ENCODE measurements at regions not wholly inside any gene's neighbourhood (a gene's known extent, or its start where the extent isn't known, plus 50 kb on each side); places are given as distances from the start of the nearest gene placed in this dataset.

DNA sequence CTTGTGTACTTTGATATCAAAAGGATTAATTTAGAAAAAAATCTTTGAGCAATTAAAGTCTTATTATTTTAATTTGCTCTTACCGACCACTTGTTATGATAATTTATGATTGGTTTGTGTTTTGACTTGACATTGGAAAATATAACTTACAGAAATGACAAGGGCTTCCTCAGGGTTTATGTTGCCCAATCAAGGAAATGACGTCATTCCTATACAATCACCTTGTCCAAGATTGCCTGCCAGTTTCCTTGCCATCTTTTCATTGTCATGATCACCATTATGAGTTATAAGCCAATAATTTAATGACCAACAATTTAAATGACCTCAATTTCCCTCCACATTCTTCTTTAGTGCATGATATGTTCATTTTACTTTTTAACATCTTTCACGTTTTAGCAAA is 351.8 kb upstream of the TMEFF2 start:
- no peak overlapping the region for H3K4me3 ChIP-seq (replicated peaks in 1 of 3; ENCODE audit: insufficient read depth in 1 of 3, low read depth in 1 of 3, low read length in 3 of 3)
- ChIA-PET POLR2A (no interaction called here), CTCF (no interaction called here)
- H3K27me3 ChIP-seq (ENCODE audit: control insufficient read depth in 2 of 2, insufficient read depth in 2 of 2, low read length in 2 of 2), result no peaks in the 10 kb centered on the region
- no peak overlapping the region for H3K4me2 ChIP-seq (ENCODE audit: insufficient read depth, low read length)
- no peak for FAIRE-seq
- H3K27ac ChIP-seq (ENCODE audit: insufficient read depth, low read depth, low read length), result no peak overlapping the region
- no peaks in the 10 kb centered on the region for H3K9me1 ChIP-seq (replicated peaks; ENCODE audit: control insufficient read depth, extremely low read depth, insufficient read depth, low read length)
- intact Hi-C loops (cut with micrococcal nuclease), result no loop called here
- H3K4me1 ChIP-seq (ENCODE audit: control insufficient read depth, extremely low read depth, insufficient read depth, low read length), result no peaks in the 10 kb centered on the region
- no peaks in the 10 kb centered on the region for H4K20me1 ChIP-seq (replicated peaks; ENCODE audit: control insufficient read depth, extremely low read depth, insufficient read depth, low read length)
- H2AFZ ChIP-seq (ENCODE audit: low read depth, low read length), result no peak overlapping the region
- H3K79me2 ChIP-seq (ENCODE audit: control insufficient read depth, insufficient read depth, low read length), result no peaks in the 10 kb centered on the region
- no TSS peak for BruUV-seq (replicated peaks)
- H3K36me3 ChIP-seq (ENCODE audit: control insufficient read depth in 2 of 2, extremely low read depth in 1 of 2, insufficient read depth in 2 of 2, low read length in 2 of 2), result no peaks in the 10 kb centered on the region
- DNase-seq (ENCODE audit: low read depth, low spot score), result no peak
- H3K9me3 ChIP-seq (replicated peaks; ENCODE audit: control insufficient read depth, insufficient read depth, low read length), result no peaks in the 10 kb centered on the region
- H3K9ac ChIP-seq (replicated peaks; ENCODE audit: extremely low read depth, insufficient read depth, low read length), result no peak overlapping the region
- dilution Hi-C loops (cut with MboI; ENCODE audit: extremely low pct_ligation_motif_present, low sequenced_read_pairs), result no loop called here
- TF ChIP-seq MYC (IDR thresholded peaks at IDR 0.05; ENCODE audit: low read depth, low read length) (no peak), EZH2 (IDR thresholded peaks at IDR 0.05; ENCODE audit: borderline replicate concordance, low read depth, low read length, severe bottlenecking) (no peak), POLR2A (IDR thresholded peaks at IDR 0.05; ENCODE audit: low read depth, low read length) (no peak), POLR2AphosphoS5 (IDR thresholded peaks at IDR 0.05; ENCODE audit: insufficient read depth, low read depth, low read length) (no peak), JUN (IDR thresholded peaks at IDR 0.05; ENCODE audit: borderline replicate concordance, insufficient read depth, insufficient read length, low read depth) (no peak), GATA2 (IDR thresholded peaks at IDR 0.05; ENCODE audit: insufficient read depth, insufficient read length, low read depth, low read length) (no peak)

DNA sequence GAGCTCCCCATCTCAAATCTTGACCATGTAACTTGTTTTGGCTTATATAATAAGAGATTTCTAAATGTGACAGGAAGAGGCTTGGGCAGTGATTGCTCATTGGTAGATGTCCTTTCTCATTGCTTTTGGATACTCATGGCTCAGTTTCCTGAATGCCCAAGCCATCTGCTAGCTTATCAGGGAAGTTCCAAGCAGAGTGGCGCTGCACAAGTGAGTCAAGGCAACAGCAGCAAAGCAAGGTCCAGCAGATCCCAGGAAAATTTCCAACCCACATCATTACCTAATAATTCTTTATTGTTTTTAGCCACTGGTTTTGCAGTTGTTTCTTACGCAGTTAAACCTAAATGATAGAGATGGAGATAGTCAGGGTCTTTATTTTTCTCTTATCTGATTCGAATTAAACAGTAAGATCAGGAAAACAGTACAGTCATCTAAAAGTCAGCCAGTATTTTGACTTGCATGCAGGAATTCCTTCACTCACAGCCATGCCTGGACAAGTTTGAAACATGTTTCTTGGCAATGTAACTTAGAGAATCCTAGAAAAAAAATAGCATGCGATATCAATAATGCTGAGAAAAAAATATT is 349.7 kb upstream of the TMEFF2 start:
- dilution Hi-C loops (cut with MboI; ENCODE audit: extremely low pct_ligation_motif_present, low sequenced_read_pairs), result no loop called here
- no peak for FAIRE-seq
- Histone ChIP-seq H3K27me3 (ENCODE audit: control insufficient read depth in 2 of 2, insufficient read depth in 2 of 2, low read length in 2 of 2) (no peaks in the 10 kb centered on the region), H3K36me3 (ENCODE audit: control insufficient read depth in 2 of 2, extremely low read depth in 1 of 2, insufficient read depth in 2 of 2, low read length in 2 of 2) (no peaks in the 10 kb centered on the region), H3K9me3 (replicated peaks; ENCODE audit: control insufficient read depth, insufficient read depth, low read length) (no peaks in the 10 kb centered on the region), H3K79me2 (ENCODE audit: control insufficient read depth, insufficient read depth, low read length) (no peaks in the 10 kb centered on the region), H2AFZ (ENCODE audit: low read depth, low read length) (no peak overlapping the region), H4K20me1 (replicated peaks; ENCODE audit: control insufficient read depth, extremely low read depth, insufficient read depth, low read length) (no peaks in the 10 kb centered on the region), H3K4me3 (replicated peaks in 1 of 3; ENCODE audit: insufficient read depth in 1 of 3, low read depth in 1 of 3, low read length in 3 of 3) (no peak overlapping the region), H3K9ac (replicated peaks; ENCODE audit: extremely low read depth, insufficient read depth, low read length) (no peak overlapping the region), H3K9me1 (replicated peaks; ENCODE audit: control insufficient read depth, extremely low read depth, insufficient read depth, low read length) (no peaks in the 10 kb centered on the region), H3K4me2 (ENCODE audit: insufficient read depth, low read length) (no peak overlapping the region), H3K4me1 (ENCODE audit: control insufficient read depth, extremely low read depth, insufficient read depth, low read length) (no peaks in the 10 kb centered on the region), H3K27ac (ENCODE audit: insufficient read depth, low read depth, low read length) (no peak overlapping the region)
- ChIA-PET CTCF (no interaction called here), POLR2A (no interaction called here)
- DNase-seq (ENCODE audit: low read depth, low spot score), result no peak
- TF ChIP-seq EZH2 (IDR thresholded peaks at IDR 0.05; ENCODE audit: borderline replicate concordance, low read depth, low read length, severe bottlenecking) (no peak), POLR2A (IDR thresholded peaks at IDR 0.05; ENCODE audit: low read depth, low read length) (no peak), POLR2AphosphoS5 (IDR thresholded peaks at IDR 0.05; ENCODE audit: insufficient read depth, low read depth, low read length) (no peak), MYC (IDR thresholded peaks at IDR 0.05; ENCODE audit: low read depth, low read length) (no peak), GATA2 (IDR thresholded peaks at IDR 0.05; ENCODE audit: insufficient read depth, insufficient read length, low read depth, low read length) (no peak), FOS (IDR thresholded peaks at IDR 0.05; ENCODE audit: borderline replicate concordance, insufficient read depth, low read length) (no peak), JUN (IDR thresholded peaks at IDR 0.05; ENCODE audit: borderline replicate concordance, insufficient read depth, insufficient read length, low read depth) (no peak)
- TF ChIP-seq, protein P1, sequence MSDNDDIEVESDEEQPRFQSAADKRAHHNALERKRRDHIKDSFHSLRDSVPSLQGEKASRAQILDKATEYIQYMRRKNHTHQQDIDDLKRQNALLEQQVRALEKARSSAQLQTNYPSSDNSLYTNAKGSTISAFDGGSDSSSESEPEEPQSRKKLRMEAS (IDR thresholded peaks at IDR 0.05; ENCODE audit: insufficient read depth, insufficient read length), result no peak
- TF ChIP-seq, protein P2, sequence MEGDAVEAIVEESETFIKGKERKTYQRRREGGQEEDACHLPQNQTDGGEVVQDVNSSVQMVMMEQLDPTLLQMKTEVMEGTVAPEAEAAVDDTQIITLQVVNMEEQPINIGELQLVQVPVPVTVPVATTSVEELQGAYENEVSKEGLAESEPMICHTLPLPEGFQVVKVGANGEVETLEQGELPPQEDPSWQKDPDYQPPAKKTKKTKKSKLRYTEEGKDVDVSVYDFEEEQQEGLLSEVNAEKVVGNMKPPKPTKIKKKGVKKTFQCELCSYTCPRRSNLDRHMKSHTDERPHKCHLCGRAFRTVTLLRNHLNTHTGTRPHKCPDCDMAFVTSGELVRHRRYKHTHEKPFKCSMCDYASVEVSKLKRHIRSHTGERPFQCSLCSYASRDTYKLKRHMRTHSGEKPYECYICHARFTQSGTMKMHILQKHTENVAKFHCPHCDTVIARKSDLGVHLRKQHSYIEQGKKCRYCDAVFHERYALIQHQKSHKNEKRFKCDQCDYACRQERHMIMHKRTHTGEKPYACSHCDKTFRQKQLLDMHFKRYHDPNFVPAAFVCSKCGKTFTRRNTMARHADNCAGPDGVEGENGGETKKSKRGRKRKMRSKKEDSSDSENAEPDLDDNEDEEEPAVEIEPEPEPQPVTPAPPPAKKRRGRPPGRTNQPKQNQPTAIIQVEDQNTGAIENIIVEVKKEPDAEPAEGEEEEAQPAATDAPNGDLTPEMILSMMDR (IDR thresholded peaks at IDR 0.05; ENCODE audit: extremely low read depth in 1 of 2, insufficient read depth in 1 of 2, low read depth in 1 of 2, low read length in 2 of 2), result no peak
- BruUV-seq (replicated peaks), result no TSS peak
- intact Hi-C loops (cut with micrococcal nuclease), result no loop called here

All from endothelial cell of umbilical vein (primary cell).